ENCODE measurements at regions not wholly inside any gene's neighbourhood (a gene's known extent, or its start where the extent isn't known, plus 50 kb on each side); places are given as distances from the start of the nearest gene placed in this dataset.

DNA sequence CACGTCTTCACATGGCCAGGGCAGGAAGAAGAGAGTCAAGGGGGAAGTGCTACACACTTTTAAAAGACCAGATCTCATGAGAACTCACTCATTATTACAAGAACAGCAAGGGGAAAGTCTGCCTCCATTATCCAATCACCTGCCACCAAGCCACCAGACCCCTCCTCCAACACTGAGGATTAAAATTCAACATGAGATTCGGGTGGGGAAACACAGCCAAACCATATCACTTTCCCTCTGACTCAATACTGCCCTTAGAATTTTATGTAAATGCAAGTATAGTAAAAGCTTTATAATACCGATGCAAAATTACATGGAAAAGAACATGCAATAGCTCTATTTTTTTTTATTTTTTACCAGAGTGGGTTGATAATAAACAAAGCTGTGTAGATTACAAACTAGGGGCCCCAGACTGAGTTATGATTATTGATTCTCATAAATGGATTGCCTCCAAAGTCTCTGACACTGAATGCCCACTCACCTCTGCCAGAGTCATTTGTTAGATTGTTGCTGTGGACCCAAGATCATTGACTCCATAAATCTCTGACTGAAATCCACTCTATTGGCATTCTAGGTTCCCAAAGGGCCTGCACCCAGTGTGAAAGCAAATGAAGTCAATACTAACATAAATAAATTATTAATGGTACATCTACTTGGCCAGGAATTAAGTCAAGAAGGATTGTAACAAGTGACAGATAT lies 184.8 kb upstream of the FUT9 start:
- no peaks in the 10 kb centered on the region for H3K9me2 ChIP-seq (ENCODE audit: low read depth, low read length)
- no peak overlapping the region for H3K4me3 ChIP-seq (ENCODE audit: low read depth, low read length, poor library complexity, severe bottlenecking)
- H3K79me2 ChIP-seq (ENCODE audit: insufficient read depth, low read length): no peaks in the 10 kb centered on the region
- no peak overlapping the region for H2AFZ ChIP-seq (ENCODE audit: low read length)
- H3K9ac ChIP-seq (ENCODE audit: low read length): no peak overlapping the region
- H3K27ac ChIP-seq (ENCODE audit: low read depth, low read length, poor library complexity, severe bottlenecking): no peak overlapping the region
- H3K36me3 ChIP-seq (ENCODE audit: insufficient read depth, low read length): no peaks in the 10 kb centered on the region
- H3K4me1 ChIP-seq (ENCODE audit: insufficient read depth, low read length, severe bottlenecking): no peaks in the 10 kb centered on the region
- no peak overlapping the region for H3K4me2 ChIP-seq (ENCODE audit: low read length)
- H3F3A ChIP-seq (ENCODE audit: insufficient read depth, low read length): no peaks in the 10 kb centered on the region
- TF ChIP-seq EZH2 (IDR thresholded peaks at IDR 0.05; ENCODE audit: borderline replicate concordance, low read length): no peak
- TF ChIP-seq, protein P1, sequence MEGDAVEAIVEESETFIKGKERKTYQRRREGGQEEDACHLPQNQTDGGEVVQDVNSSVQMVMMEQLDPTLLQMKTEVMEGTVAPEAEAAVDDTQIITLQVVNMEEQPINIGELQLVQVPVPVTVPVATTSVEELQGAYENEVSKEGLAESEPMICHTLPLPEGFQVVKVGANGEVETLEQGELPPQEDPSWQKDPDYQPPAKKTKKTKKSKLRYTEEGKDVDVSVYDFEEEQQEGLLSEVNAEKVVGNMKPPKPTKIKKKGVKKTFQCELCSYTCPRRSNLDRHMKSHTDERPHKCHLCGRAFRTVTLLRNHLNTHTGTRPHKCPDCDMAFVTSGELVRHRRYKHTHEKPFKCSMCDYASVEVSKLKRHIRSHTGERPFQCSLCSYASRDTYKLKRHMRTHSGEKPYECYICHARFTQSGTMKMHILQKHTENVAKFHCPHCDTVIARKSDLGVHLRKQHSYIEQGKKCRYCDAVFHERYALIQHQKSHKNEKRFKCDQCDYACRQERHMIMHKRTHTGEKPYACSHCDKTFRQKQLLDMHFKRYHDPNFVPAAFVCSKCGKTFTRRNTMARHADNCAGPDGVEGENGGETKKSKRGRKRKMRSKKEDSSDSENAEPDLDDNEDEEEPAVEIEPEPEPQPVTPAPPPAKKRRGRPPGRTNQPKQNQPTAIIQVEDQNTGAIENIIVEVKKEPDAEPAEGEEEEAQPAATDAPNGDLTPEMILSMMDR (IDR thresholded peaks at IDR 0.05; ENCODE audit: low read length): no peak
- H3K27me3 ChIP-seq (ENCODE audit: insufficient read depth, low read length): no peaks in the 10 kb centered on the region
- no peaks in the 10 kb centered on the region for H3K9me3 ChIP-seq (ENCODE audit: low read length)
- H4K20me1 ChIP-seq (ENCODE audit: insufficient read depth, low read length): no peaks in the 10 kb centered on the region

DNA sequence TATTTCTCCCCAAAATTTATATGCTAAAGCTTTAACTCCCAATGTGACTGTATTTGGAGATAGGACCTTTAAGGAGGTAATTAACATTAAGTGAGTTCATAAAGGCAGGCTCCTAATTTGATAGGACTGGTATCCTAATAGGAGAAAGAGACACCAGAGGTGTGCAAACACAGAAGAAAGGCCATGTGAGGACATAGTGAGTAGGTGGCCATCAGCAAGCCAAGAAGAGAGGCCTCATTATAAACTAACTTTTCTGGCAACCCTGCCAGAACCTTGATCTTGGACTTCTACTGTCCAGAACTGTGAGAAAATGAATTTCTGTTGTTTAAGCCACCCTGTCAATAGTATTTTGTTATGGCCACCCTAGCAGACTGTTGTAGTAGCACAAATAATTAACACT lies 177.9 kb upstream of the FUT9 start:
- no peaks in the 10 kb centered on the region for H4K20me1 ChIP-seq (ENCODE audit: insufficient read depth, low read length)
- H3K79me2 ChIP-seq (ENCODE audit: insufficient read depth, low read length): no peaks in the 10 kb centered on the region

DNA sequence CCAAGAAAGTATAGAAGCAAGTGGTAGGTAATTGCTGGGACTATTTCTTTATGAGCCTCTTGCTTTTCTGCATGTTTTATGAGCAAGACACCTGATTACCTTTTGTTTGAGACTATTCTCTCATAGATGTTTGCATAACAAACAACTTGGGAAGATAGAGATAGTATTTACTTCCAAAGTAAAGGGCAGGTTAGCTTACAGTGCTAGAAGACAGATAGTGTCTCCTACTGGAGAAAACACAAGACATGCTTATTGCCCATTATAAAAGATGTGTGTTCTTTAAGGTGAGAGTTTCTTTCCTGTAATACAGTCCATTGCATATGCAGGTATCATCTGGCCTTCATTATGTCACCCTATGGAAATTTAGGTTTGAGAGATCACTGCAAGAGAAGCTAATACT lies 174.2 kb upstream of the FUT9 start:
- H4K20me1 ChIP-seq (ENCODE audit: insufficient read depth, low read length): no peaks in the 10 kb centered on the region
- H2AFZ ChIP-seq (ENCODE audit: low read length): no peak overlapping the region
- no peaks in the 10 kb centered on the region for H3F3A ChIP-seq (ENCODE audit: insufficient read depth, low read length)
- H3K4me3 ChIP-seq (ENCODE audit: low read depth, low read length, poor library complexity, severe bottlenecking): no peak overlapping the region
- H3K27me3 ChIP-seq (ENCODE audit: insufficient read depth, low read length): no peaks in the 10 kb centered on the region
- TF ChIP-seq, protein P1 (IDR thresholded peaks at IDR 0.05; ENCODE audit: low read length): no peak
- no peak for TF ChIP-seq EZH2 (IDR thresholded peaks at IDR 0.05; ENCODE audit: borderline replicate concordance, low read length)
- H3K9me2 ChIP-seq (ENCODE audit: low read depth, low read length): no peaks in the 10 kb centered on the region
- no peak overlapping the region for H3K4me2 ChIP-seq (ENCODE audit: low read length)
- H3K36me3 ChIP-seq (ENCODE audit: insufficient read depth, low read length): no peaks in the 10 kb centered on the region
- no peaks in the 10 kb centered on the region for H3K79me2 ChIP-seq (ENCODE audit: insufficient read depth, low read length)
- no peaks in the 10 kb centered on the region for H3K4me1 ChIP-seq (ENCODE audit: insufficient read depth, low read length, severe bottlenecking)
- no peaks in the 10 kb centered on the region for H3K9me3 ChIP-seq (ENCODE audit: low read length)
- no peak overlapping the region for H3K9ac ChIP-seq (ENCODE audit: low read length)
- no peak overlapping the region for H3K27ac ChIP-seq (ENCODE audit: low read depth, low read length, poor library complexity, severe bottlenecking)

More for the DNA sequence above, 177.9 kb upstream of the FUT9 start:
- no peaks in the 10 kb centered on the region for H3K9me3 ChIP-seq (ENCODE audit: low read length)
- no peaks in the 10 kb centered on the region for H3K9me2 ChIP-seq (ENCODE audit: low read depth, low read length)
- no peak overlapping the region for H3K4me2 ChIP-seq (ENCODE audit: low read length)
- H3F3A ChIP-seq (ENCODE audit: insufficient read depth, low read length): no peaks in the 10 kb centered on the region
- H3K9ac ChIP-seq (ENCODE audit: low read length): no peak overlapping the region
- no peak overlapping the region for H3K4me3 ChIP-seq (ENCODE audit: low read depth, low read length, poor library complexity, severe bottlenecking)
- no peak overlapping the region for H3K27ac ChIP-seq (ENCODE audit: low read depth, low read length, poor library complexity, severe bottlenecking)
- no peaks in the 10 kb centered on the region for H3K27me3 ChIP-seq (ENCODE audit: insufficient read depth, low read length)
- H3K4me1 ChIP-seq (ENCODE audit: insufficient read depth, low read length, severe bottlenecking): no peaks in the 10 kb centered on the region
- TF ChIP-seq, protein P1 (IDR thresholded peaks at IDR 0.05; ENCODE audit: low read length): no peak
- TF ChIP-seq EZH2 (IDR thresholded peaks at IDR 0.05; ENCODE audit: borderline replicate concordance, low read length): no peak
- no peak overlapping the region for H2AFZ ChIP-seq (ENCODE audit: low read length)
- H3K36me3 ChIP-seq (ENCODE audit: insufficient read depth, low read length): no peaks in the 10 kb centered on the region
